ENCODE measurements at regions not wholly inside any gene's neighbourhood (a gene's known extent, or its start where the extent isn't known, plus 50 kb on each side); places are given as distances from the start of the nearest gene placed in this dataset.

DNA sequence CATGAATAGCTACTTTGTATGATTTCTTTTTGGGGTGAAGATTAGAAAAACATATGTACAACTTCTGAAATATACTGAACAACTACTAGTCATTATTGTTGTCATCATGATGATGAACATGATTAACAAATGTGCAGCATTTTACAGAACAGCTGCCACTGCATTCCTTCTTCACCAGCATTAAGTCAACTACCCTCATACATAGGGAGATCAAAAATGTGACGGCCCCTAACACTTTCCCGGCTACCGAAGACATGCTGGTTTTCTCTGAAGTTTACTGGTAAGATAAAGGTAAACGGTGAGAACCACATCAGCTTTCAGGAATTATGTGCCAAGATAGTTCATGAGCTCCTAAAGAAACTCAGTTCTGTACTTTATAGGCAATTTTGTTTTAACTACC, 121.0 kb upstream of the LRATD1 start:
- no peak for DNase-seq

GRCh38 chr2:14513903-14514302, 118.6 kb upstream of the LRATD1 start:
- DNase-seq, result no peak

- DNase-seq, result no peak
Observed at GRCh38 chr2:14516844-14517243, 115.7 kb upstream of the LRATD1 start.

- DNase-seq, result no peak
Observed at GRCh38 chr2:14517731-14518130, 114.8 kb upstream of the LRATD1 start.

- no peak for DNase-seq
Observed at GRCh38 chr2:14520385-14520945, 112.1 kb upstream of the LRATD1 start.

DNA sequence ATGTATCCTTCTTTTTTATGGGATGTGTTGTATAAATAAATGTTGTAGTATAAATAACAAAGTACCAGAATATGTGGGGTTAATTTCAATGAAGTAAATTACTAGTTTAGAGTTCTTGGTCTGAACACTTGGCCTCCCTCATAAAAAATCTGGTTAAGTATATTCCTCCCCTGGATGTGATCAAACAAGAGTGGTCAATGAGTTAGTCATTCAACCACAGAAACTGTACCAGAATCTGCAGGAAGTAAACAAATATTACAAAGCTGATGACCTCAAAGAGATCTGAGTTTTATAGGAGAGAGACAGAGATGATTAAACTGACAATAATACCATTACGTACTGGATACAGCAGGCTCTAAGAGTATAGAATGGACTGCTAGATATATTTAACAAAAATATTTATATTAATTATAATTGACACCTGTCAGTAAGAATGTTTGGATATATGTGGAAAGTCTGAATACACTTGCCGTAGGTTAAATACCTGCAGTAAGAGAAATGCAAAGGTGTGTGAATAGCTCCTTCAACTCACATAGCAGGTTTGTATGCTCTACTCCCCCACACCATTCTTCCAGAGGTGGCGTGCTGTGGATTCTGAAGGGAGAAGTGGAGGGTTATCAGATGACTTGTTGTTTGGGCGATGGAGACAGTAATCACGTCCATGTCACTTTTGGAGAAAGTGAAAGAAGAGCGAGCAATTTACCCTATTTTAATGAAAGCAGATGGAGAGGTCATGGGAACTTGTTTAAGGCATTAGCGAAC, 108.3 kb upstream of the LRATD1 start:
- no peak for DNase-seq

DNA sequence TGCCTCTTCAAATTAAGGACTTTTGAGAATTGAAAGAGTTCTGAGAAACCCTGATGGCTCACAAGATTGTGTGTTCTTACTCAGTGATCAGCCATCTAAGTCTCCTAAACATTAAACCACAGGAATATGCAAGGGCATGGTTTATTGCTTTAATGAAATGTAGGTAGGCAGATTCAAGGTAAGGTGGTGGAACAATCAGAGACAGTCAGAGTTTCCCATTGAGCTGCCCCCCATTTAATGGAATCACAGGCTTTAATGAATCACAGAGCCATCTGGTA, 107.8 kb upstream of the LRATD1 start:
- DNase-seq, result no peak

- DNase-seq, result no peak
Observed at GRCh38 chr2:14530506-14530905, 102.0 kb upstream of the LRATD1 start.

GRCh38 chr2:14533131-14533757, 99.3 kb upstream of the LRATD1 start:
- no peak for DNase-seq

- no peak for DNase-seq
Observed at GRCh38 chr2:14535156-14535555, 97.4 kb upstream of the LRATD1 start.

GRCh38 chr2:14536976-14537375, 95.5 kb upstream of the LRATD1 start:
- no peak for DNase-seq

- DNase-seq, result no peak
Observed at GRCh38 chr2:14540015-14540414, 92.5 kb upstream of the LRATD1 start.

GRCh38 chr2:14543284-14543683, 89.2 kb upstream of the LRATD1 start:
- no peak for DNase-seq

- no peak for DNase-seq
Observed at GRCh38 chr2:14544247-14544646, 88.3 kb upstream of the LRATD1 start.

GRCh38 chr2:14547830-14548229, 84.7 kb upstream of the LRATD1 start:
- DNase-seq, result no peak

- no peak for DNase-seq
Observed at GRCh38 chr2:14550658-14551057, 81.9 kb upstream of the LRATD1 start.

DNA sequence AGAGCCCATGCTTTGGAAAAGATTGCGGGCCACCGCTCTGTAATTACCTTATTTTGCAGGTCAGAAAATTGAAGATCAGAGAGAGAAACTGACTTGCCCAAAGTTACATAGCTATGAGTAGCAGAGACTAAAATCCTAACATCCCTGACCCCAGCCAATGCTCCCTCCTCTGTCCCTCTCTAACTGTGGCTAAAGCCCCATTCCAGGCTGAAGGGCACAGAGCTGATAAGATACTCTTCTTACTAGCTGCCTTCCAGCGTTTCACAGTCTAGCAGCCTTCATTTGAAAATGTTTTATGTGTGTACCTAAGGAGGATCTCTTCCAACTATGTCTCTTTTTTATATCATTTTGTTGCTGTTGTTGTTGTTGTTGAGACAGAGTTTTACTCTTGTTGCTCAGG, 81.4 kb upstream of the LRATD1 start:
- DNase-seq, result no peak

DNA sequence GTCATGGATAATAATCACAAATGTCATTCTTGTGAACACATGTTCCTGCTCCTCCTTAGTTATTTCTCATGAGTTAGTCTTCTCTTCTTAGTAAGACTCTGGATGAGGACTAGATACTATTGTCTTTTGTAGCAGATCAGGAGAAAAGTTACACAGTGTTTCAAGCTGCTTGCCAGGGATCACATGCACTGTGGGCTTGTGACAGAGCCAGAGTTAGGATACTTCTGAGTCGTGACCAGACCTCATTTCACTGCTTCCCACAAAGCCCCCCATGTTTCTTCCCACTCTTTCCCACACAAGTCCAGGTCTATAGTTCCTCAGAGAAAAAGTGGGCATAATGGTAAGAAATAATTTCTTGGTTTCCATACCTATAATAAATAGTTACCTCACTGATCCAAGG, 80.2 kb upstream of the LRATD1 start:
- no peak for DNase-seq

- no peak for DNase-seq
Observed at GRCh38 chr2:14552818-14553217, 79.7 kb upstream of the LRATD1 start.

DNA sequence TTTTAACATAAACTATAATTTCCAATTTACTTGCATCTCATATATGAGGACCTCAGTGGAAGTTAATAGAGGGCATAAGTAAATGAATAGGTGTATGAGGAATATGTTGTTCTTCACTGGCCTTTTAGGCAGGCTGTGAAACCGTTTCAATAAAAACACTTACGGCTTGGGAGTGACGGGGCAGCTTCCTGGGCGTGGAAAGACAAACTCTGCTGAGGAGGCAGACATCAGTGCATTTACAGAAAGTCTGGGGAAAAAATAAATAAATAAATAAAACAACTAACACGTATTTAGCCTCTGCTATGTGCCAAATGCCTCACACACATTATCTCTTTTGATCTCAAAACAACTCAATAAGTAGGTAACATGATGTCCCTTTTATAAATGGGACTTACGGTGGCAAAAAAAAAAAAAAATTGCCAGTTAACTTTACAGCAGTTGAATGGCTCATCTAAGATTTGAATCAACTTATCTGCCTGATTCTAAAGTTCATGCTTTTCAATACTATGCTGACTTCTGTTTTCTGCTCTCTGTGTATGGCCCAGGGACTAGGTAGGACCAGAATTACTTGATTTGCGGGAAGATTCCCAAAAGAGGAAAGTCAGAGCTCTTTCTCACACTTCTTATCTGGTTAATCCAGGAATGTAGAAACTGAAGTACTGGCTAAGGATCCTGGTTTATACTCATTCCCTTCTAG, 77.5 kb upstream of the LRATD1 start:
- no peak for DNase-seq

DNA sequence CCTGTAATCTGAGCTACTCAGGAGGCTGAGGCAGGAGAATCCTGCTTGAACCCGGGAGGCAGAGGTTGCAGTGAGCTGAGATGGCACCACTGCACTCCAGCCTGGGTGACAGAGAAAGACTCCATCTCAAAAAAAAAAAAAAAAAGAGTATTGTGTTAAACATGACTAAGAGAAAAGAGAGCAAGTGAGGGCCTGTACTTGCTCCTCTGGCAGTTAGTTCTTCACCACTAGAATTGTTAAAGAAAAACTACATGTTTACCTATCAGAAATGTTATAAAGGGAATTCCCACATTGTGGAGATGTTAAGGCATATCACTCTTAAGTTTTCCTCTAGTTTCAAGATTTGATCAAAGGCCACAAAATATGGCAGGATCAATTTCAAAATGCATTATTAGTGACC, 75.4 kb upstream of the LRATD1 start:
- no peak for DNase-seq

DNA sequence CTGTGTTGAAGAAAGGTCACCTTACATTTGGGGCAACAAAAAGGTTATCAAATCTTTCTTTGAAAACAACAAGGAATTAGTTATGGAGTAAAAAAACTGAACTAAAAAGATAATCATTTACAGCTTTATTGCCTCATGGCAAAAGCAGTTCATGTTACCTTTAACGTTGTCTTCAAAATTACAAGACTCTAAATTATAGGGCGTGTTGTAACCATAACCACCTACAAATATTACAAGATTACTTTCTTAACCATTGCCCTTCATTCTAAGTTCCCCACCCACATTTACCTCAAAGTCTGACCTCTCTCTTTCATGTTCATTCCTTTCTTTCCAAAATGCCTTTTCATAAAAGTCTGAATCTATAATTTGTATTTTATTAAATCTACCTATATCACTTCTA, 74.6 kb upstream of the LRATD1 start:
- DNase-seq, result no peak

- DNase-seq, result no peak
Observed at GRCh38 chr2:14558335-14558919, 74.1 kb upstream of the LRATD1 start.

DNA sequence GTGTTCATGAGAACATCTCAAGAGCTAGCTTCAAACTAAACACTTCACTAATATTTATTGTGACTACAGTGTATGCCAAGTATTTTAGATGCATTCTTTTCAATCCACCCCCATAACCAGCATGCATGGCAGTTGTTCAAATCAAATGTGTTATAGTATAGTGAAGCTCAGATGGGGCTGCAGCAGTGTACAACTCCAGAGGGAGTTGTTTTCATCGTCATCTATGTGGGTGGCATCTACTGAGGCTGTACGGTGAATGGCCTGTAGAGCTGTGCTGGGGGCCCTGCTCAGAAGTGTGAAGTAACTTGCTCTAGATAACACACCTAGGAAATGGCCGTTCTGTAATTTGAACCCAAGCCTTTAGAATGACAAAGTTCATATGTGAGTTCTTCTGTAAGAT, 71.8 kb upstream of the LRATD1 start:
- no peak for DNase-seq
